Adipose tissue (tissue), 3 donors: ENCODE measurements at regions not wholly inside any gene's neighbourhood (a gene's known extent, or its start where the extent isn't known, plus 50 kb on each side); places are given as distances from the start of the nearest gene placed in this dataset.
"Not testable (repeated sequence)": the region's sequence is repeated elsewhere in the genome, so short reads cannot be mapped to it uniquely, and the experiment has no call there.

Source experiments
- H3K27ac ChIP-seq: one replicate; pipeline ENCODE4 v1.5.1; 2013; ENCODE audit warnings: low read depth, low read length
- WGBS, 3 donors: extraction: QIAGEN DNeasy Blood & Tissue Kit; methylation state at CpG; one replicate each; pipeline ENCODE4 v1.1.7; 2013; 5-methylcytosine and 5-hydroxymethylcytosine counted together
- donor health status: healthy with polysubstance abuse.
- donor health status: Bipolar disorder and iron deficiency.
- donor health status: healthy.

DNA sequence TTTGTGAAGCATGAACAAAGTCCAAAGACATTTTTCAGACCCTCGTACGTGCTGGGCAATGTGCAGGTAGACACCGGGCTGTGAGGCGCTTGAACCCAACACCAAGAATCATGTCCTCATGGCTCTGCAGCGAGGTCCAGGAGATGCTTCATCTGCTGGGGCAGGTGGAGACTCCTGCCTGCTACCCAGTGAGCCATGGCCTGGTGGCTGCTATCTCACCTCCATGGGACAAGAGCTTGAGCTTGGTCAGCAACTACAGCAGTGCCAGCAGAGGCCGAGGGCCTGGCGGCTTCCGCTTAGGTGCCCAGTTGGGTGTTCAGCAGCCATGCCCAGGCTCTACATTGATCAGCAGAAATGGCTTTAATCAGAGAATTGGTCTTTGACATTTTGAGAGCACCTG, 281.0 kb upstream of the HS6ST1 start:
- no peak overlapping the region for H3K27ac ChIP-seq
- 87 to 96% (median 95%) methylated on average over 8 of the region's 8 CpGs for WGBS, 3 donors

DNA sequence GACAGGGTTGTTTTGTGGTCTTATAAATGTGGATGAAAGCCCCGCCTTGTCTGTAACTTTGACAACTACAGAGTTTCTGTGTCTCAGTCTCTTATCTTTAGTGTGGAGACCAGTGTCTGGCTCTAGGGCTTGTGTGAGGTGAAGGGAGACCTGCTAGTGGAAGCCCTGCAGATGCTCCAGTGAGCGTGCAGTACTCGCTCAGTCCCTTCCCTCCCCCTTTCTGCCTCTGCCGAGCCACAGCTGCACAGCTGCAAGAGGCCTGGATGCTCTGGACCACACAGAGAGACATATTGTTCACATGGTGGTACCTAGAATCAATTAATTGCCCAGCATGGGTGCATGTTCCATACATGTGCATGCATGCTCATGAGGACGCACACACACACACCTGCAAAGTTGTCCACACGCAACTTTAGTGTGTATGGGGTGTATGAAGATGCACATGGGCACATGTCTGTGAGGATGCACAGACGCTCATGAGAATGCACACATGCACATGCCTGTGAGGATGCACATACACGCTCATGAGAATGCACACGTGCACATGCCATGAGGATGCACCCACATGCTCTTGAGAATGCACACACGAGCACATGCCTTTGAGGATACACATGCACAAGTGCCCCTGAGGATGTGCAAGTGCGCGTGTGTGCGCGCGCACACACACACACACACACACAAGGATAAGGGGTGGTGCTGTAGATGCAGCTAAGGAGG, 282.1 kb upstream of the HS6ST1 start:
- WGBS, 3 donors, result 80 to 90% (median 89%) methylated on average over 14 to 15 of the region's 15 CpGs

DNA sequence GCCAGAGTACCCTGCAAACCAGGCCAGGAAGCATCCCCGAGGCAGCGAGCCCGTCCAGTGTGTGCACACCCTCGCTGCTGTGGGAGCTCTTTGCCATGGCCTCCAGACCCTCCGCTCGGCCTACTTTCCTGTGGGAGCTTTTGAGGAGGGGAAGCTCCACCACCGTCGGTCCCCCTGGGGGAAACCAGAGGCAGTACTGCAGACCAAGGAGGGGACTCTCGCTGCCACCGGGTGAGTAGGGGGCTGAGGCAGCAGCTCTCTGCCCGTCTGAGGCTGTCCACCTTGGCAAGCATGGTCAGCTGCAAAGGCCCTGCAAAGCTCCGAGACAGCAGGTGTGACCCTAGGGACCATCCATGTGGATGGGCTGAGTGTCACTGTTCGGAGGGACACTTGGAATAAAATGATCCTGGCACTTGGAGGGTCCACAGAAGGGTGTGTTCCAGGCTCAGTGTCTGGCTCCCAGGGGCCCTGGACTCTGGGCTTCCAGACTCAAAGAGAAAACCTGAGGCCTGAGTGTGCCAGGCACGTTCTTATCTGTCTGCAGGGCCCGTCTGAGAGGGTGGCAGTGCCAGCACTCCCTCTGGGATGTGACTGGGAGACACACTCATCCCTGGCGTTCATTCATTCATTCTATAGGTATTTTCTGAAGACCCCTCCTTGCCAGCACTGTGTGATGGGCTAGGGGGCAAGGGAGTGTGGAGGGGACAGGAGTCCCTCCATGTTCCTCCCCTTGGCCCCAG, 282.8 kb upstream of the HS6ST1 start:
- WGBS, 3 donors, result 90 to 94% (median 91%) methylated on average over 16 of the region's 16 CpGs
- no peak overlapping the region for H3K27ac ChIP-seq

More for the DNA sequence above, 282.1 kb upstream of the HS6ST1 start:
- no peak overlapping the region for H3K27ac ChIP-seq

DNA sequence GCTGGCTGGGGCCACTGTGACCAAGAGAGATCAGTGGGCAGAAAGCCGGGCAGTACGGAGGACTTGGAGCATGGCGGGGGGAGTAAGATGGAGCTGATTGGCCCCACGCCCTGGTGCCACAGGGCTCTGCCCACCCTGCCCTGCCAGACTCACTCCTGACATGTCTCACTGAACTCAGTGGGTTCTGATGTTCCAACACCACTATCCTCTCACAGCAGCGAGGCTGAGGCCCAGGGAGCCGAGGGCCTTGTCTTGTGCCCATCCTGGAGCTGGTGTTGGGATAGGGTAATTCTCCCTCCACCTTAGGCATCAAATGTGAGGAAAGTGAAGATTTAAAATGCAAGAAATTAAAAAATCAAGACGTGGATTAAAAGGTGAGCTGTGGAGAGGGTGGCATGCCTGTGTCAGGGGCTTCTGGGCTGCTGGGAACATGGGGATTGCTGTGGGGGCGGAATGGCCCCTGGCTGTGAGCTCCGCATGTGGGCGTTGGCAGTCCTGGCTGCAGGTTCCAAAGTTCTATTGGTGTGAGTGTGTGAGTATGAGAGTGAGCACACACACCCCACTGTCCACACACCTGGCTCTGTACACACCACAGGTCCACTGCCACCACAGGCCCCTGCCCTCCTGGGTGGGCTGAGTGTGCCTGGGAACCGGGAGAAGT, 283.5 kb upstream of the HS6ST1 start:
- H3K27ac ChIP-seq, result no peak overlapping the region
- 93 to 94% (median 93%) methylated on average over 11 of the region's 11 CpGs for WGBS, 3 donors

DNA sequence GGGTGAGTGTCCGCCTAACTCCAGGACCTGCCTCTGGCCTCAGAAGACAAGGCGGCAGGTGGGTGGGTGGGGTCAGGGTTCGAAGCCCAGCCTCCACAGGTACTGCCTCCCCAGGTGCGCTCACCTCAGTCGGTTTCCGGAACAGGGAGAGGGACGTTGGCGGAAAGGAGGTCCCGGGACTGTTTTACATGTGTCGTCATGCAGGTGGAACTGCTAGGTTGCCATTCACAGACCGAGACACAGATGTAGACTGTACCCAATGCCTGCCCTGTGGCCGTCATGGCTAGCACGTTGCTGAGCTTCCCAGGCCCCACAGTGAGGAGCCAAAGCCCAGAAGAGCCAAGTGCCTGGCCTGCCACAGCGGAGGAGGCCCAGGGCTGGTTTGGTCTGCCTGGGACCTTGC, 284.0 kb upstream of the HS6ST1 start:
- WGBS, 3 donors, result 91 to 94% (median 93%) methylated on average over 14 of the region's 14 CpGs
- no peak overlapping the region for H3K27ac ChIP-seq

DNA sequence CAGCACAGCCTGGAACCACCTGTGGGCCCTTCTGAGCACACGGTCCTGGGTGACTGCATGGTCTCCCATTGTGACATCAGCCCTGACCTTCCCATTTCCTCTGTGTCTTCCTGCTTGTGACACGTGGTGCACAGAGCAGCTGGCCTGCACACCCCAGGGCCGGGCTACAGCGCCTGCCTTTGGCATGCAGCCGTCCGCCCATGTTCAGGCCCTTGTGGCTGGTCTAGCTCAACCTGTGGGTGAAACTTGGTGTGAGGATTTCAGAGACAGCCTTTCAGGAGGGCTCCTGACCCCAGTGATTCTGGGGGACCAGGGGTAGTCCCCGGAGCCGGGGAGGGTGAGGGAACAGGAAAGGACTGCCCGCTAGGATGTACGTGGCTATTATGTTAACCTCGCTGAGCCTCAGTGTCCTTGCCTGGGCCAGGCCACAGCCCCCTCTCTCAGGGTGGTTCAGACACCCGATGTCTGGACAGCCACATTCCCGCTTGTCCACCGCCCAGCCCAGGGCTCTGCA, 284.8 kb upstream of the HS6ST1 start:
- 62 to 89% (median 70%) methylated on average over 14 of the region's 14 CpGs for WGBS, 3 donors
- no peak overlapping the region for H3K27ac ChIP-seq

DNA sequence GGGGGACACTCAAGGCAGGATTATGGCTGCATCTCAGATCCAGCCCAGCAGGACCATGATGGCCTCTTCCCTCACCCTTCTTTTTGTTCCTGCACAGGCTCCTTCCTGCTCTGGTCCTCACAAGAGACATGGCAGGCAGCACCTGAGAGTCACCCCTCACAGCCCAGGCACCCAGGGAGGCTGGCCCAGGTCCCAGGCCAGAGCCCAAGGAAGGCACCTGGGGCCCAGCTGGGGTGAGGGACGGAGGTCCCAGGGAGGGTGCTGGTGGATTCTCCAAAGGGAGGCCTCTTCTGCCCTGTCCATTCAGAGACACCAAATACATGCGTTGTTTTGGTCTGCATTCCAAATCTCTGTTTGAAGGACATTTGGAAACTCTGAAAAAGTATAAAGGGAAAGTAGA, 285.4 kb upstream of the HS6ST1 start:
- no peak overlapping the region for H3K27ac ChIP-seq
- WGBS, 3 donors, result 80 to 95% (median 86%) methylated on average over 2 of the region's 2 CpGs

DNA sequence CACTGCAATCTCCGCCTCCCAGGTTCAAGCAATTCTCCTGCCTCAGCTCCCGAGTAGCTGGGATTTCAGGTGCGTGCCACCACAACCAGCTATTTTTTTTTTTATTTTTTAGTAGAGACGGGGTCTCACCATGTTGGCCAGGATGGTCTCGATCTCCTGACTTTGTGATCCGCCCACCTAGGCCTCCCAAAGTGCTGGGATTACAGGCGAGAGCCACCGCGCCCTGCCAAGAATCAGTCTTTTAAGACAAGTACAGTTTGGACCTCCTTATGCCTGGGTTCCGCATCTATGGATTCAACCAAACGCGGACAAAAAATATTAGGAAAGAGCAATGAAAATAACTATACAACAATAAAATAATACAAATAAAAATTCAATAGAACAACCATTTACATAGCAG, 285.9 kb upstream of the HS6ST1 start:
- not testable (repeated sequence) for H3K27ac ChIP-seq
- WGBS, 3 donors, result 94 to 97% (median 95%) methylated on average over 12 of the region's 12 CpGs

DNA sequence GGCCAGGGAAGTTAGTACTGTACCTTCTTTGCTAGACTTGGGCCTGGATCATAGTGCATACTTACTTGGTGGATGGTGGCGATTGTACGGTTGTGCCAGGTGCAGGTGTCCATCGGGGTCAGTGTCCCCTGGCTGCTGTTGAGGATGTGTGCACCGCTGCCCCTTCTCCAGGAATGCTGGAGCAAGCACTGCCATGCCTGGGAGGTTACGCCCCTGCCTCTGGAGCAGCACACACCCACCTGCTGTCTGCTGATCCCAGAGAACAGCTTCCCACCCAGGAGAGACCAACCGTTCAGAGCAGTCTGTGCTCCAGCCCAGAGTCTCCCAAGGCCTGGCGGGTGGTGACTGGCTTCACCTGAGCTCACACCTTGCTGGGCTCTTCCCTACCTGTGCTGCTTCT, 286.8 kb upstream of the HS6ST1 start:
- WGBS, 3 donors, result 91 to 97% (median 95%) methylated on average over 7 of the region's 7 CpGs
- no peak overlapping the region for H3K27ac ChIP-seq

DNA sequence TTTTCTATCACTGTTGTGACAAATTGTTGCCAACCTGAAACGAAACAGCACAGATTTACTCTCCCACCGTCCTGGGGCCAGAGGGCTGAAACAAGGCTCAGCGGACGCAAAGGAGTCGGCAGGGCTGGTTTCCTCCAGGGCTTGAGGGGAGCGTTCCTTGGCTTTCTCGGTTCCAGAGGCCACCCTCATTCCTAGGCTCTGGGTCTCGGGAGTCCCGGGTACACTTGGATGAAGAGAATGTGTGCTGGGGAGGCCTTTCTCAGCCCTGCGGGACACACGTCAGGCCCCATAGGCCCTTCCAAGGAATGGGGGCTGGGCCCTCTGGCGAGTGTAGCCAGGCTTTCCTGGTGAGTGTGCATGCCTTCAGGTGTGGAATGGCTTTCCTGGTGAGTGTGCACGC, 287.3 kb upstream of the HS6ST1 start:
- 87 to 96% (median 94%) methylated on average over 13 of the region's 13 CpGs for WGBS, 3 donors
- H3K27ac ChIP-seq, result no peak overlapping the region

DNA sequence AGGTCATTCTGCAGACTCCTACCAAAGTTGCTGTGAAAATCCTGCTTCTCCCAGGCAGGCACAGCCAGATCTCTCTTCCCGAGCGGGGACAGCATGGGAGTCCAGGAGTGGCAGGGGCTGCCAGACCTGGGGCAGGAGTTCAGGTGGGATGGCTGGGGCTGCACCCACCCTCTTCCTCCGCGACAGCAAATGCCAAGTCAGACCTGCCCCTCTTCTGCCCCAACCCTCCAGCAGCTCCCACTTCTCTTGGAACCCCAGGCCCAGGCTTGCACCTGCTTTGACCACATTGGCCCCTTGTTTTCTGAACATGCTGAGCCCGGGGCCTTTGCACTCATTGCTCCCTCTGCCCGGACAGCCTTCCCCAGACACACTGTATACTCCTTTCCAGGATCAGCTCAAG, 288.2 kb upstream of the HS6ST1 start:
- no peak overlapping the region for H3K27ac ChIP-seq
- 93 to 95% (median 95%) methylated on average over 6 of the region's 6 CpGs for WGBS, 3 donors

DNA sequence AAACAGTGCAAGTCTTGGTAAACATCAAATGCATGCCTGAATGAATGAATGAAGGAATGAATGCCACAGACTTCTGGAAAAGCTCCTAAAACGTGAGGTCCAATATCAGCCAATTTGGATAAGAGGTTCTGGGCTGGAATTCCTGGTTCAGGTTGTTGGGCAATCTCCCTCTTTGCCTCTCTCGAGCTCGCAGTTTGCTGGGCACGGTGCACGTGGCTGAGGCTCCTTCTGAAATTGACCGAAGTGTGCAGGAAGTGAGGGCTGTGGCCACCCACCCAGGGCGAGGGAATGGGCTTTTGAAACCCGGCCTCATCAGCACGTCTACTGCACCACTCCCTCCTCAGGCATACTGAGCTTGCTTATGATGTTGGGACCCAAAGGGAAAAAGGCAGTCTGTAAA, 288.8 kb upstream of the HS6ST1 start:
- no peak overlapping the region for H3K27ac ChIP-seq
- 39 to 84% (median 44%) methylated on average over 9 of the region's 9 CpGs for WGBS, 3 donors

DNA sequence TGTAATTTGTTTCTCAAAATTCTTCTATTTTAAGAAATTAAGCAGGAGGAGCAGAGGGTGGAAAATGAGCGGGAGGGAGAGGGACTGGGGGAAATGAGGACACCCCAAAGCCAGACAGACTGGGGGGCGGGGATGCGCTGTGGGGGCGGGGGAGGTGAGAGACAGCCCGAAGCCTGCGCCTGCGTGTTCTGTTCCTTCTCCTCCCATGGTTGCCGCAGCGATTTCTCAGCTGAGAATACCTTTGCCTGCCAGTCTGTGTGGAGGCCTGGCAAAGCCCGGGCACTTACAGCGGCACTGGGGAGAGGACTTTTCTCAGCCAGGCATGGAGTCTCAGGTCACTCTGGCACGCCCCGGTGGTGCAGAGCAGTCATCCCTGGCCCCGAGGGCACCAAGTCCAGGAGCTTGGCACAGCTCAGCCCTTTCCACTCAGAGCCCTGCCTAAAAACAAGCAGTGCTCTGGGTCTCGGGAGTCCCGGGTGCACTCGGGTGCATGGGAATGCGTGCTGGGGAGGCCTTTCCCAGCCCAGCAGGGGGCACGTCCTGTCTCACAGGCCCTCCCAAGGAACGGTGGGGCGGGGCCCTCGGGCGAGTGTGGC, 289.3 kb upstream of the HS6ST1 start:
- H3K27ac ChIP-seq, result no peak overlapping the region
- WGBS, 3 donors, result 64 to 68% (median 66%) methylated on average over 21 to 23 of the region's 23 CpGs

DNA sequence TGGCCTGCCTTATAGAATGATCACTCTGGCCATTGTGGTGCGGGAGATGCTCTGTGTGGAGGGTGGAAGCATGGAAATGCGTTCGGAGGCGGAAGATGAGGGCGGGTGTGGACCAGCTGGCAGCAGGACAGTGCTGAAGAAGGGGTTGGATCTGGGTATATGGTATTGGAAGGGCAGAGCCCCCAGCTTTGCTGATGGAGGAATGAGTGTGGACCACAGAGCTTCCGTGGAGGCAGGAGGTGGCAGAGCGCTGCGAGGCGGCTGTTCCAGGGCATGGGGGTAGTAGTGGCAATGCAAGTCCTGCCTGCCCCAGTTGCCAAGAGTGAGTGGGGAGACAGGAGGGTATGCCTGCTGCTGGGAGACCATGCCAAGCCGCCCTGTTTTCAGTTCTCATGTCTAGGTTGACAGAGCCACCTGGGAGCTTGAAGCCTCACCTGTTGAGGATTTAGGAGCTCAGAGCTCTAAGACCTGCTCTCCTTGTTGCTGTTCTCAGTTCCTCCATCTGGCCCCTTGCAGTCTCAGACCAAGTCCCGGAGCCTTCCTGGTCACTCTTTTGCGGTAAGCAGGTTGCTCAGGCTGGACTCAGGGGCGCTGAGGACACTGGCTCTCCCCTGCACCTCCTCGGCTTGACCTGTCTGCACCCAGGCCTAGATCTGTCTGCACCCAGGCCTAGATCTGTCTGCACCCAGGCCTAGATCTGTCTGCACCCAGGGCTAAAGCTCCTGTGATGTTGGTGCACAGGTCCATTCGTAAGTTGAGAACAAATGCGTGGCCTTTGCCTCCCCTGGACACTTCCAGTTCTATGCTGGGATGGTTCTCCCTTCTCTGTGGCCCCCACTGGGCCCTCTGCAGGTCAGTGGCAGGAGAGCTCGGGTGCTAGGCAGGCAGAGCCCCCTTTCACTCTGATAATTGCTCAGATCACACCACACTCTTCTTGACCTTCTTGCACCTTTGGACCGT, 290.5 kb upstream of the HS6ST1 start:
- WGBS, 3 donors, result 94 to 95% (median 94%) methylated on average over 18 of the region's 18 CpGs
- H3K27ac ChIP-seq, result no peak overlapping the region

DNA sequence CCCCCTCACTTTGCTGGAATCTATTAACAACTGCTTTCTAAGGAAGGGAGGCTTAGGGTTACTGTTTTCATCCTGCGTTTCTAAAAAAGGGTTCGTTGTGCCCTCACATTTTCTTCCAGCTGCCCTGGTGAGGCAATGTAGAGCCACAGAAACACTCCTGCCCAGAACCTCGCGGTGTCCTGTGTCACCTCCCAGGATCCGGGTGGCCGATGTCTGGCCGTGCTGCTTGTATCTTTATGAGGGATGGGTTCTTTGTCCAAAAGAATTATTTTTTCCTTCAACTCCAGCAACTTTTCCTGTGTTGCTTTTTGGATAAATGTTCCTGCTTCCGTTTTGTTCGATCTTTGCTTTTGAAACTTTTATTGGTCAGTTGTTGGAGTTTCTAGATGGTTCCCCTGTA, 291.8 kb upstream of the HS6ST1 start:
- H3K27ac ChIP-seq, result no peak overlapping the region
- WGBS, 3 donors, result 94 to 96% (median 94%) methylated on average over 9 of the region's 9 CpGs

DNA sequence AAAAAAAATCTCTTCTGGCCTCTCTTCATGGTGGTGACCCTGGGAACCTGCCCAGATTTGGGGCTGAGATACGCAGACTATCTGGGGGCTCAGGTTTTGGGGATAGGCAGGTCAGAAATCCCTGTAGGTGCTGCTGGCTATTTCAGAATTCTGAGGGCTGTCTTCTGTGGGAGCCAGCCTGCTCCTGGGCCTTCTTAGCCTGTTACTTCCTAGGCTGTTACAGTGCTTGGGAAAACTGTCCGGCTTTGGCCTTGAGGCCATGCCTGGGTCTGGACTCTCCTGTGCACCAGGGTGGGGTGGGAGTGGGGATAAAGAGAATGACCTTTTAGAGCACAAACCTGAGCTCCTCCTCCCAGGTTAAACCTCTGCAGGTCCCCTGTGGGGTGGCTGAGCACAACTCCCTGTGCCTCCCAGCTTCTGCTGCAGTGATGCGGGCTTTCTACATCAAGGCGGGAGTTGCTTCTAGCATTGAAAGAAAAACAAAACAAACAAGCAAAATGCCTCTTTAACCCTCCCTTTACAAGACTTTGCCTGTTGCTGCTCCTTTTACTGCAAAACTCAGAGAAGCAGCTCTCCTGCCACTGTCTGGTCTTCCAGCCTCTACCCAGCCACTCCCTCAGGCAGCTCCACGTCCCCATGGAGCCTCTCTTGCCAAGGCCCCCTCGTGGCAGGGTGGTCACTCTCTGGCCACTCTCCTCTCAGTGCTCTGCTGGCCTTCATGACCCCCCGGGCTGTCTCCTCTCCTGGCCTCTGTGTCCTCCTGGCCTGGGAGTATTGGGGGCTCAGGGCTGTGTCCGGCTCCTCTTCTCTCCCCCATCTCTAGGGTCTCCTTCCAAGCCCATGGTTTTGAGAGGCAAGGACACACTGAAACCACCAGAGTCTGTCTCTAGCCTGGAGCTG, 293.0 kb upstream of the HS6ST1 start:
- no peak overlapping the region for H3K27ac ChIP-seq
- 83 to 90% (median 89%) methylated on average over 8 of the region's 8 CpGs for WGBS, 3 donors

DNA sequence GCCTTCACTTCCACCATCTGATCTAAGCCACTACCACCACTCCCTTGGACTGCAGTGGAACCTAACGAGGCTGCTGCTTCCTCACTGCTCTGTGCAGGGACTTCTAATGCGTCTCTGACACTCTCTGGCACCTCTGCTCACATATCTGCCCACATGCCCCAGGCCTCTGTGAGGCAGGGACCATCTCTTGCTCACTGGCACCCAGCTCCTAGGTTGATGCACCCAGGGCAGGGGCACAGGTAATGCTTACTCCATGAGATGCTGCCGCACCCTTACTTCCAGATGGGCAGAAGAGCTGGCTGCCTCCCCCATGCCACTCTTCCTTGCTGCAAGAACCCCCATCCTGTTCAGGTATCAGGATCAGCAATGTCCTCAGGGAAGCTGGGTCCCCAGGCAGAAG, 294.0 kb upstream of the HS6ST1 start:
- 81 to 88% (median 83%) methylated on average over 3 of the region's 3 CpGs for WGBS, 3 donors
- H3K27ac ChIP-seq, result no peak overlapping the region
